HCT116 (cell line): ENCODE measurements at regions not wholly inside any gene's neighbourhood (a gene's known extent, or its start where the extent isn't known, plus 50 kb on each side); places are given as distances from the start of the nearest gene placed in this dataset.

Experiments
- ATAC-seq: fragments of 200-7000 bp; cut with Tn5 transposase; 2 replicates; pipeline ENCODE4 v1.9.1; 2020; ENCODE audit warnings: mild to moderate bottlenecking, moderate library complexity
- BruUV-seq: library from RNA; stranded (reverse); fragments of 400-500 nt; replicated peaks from 2 replicates; lab custom pipeline; 2021; lab: Mats Ljungman, UMichigan
- CTCF ChIA-PET: fragments of 300-600 bp; sonication (Branson Sonifier 250); formaldehyde crosslinking; loops from one replicate; lab custom pipeline; 2021; ENCODE audit warnings: antibody characterized with exemption; lab: Charles Lee
- POLR2A ChIA-PET: fragments of 300-600, 350-600 bp; sonication (Branson Sonifier 250); formaldehyde crosslinking; loops from one replicate; lab custom pipeline; 2021; ENCODE audit warnings: antibody characterized with exemption; lab: Charles Lee
- RAD21 ChIA-PET, 2 experiments: fragments of 300-600 bp; sonication (Branson Sonifier 250); formaldehyde crosslinking; loops; one replicate each; lab custom pipeline; 2023; ENCODE audit warnings: low total read pairs in 2 of 2; ENCODE audit not compliant: uncharacterized antibody in 2 of 2, unreplicated experiment in 2 of 2, low non-redundant PET in 1 of 2; lab: Charles Lee
- DNase-seq: peaks from one replicate; pipeline ENCODE4 v3.0.0-alpha.2; 2010; ENCODE audit warnings: low read depth, low spot score
- H2AFZ ChIP-seq: fragments of 200-600 bp; shearing (Covaris generic), sonication (generic); 2 replicates; pipeline ENCODE4 v1.6.1; 2017; ENCODE audit warnings: low read depth, mixed run types, mixed read lengths, antibody characterized with exemption, low read length; ENCODE audit not compliant: poor library complexity, severe bottlenecking
- H3K27ac ChIP-seq: 2 replicates; pipeline ENCODE4 v1.5.1; 2012; ENCODE audit warnings: low read depth, low read length
- H3K27me3 ChIP-seq: fragments of 200-600 bp; sonication (generic); 2 replicates; pipeline ENCODE4 v1.6.1; 2016; ENCODE audit warnings: mixed run types, low read length, mixed read lengths; ENCODE audit not compliant: insufficient read depth
- H3K36me3 ChIP-seq, 2 experiments: fragments of 200-500 bp in 1 of 2; fragments of 200-600 bp in 1 of 2; sonication (Bioruptor generic) in 1 of 2; sonication (generic) in 1 of 2; 2 replicates each; pipeline versions ENCODE4 v1.5.1 to v1.6.1; 2014 to 2016; ENCODE audit warnings: low read length in 2 of 2, inconsistent platforms in 1 of 2, mixed read lengths in 1 of 2, mixed run types in 1 of 2; ENCODE audit not compliant: insufficient read depth in 2 of 2, control insufficient read depth in 1 of 2
- H3K4me1 ChIP-seq, 2 experiments: fragments of 200-600 bp in 1 of 2; sonication (generic) in 1 of 2; 2 replicates each; pipeline versions ENCODE4 v1.5.1 to v1.6.1; 2012 to 2017; ENCODE audit warnings: low read length in 2 of 2, inconsistent platforms in 1 of 2, mild to moderate bottlenecking in 1 of 2, mixed read lengths in 1 of 2, mixed run types in 1 of 2, moderate library complexity in 1 of 2; ENCODE audit not compliant: insufficient read depth in 2 of 2, control insufficient read depth in 1 of 2
- H3K4me2 ChIP-seq: fragments of 200-600 bp; sonication (generic); 2 replicates; pipeline ENCODE4 v1.6.1; 2017; ENCODE audit warnings: mixed run types, low read length, mixed read lengths
- H3K4me3 ChIP-seq, 2 experiments: fragments of 200-600 bp in 1 of 2; sonication (generic) in 1 of 2; replicated peaks in 1 of 2; 2 replicates each; pipeline ENCODE4 v1.5.1; 2011 to 2016; ENCODE audit warnings: low read length in 2 of 2, control low read depth in 1 of 2, low read depth in 1 of 2, mild to moderate bottlenecking in 1 of 2, mixed read lengths in 1 of 2, mixed run types in 1 of 2
- H3K79me2 ChIP-seq: fragments of 200-600 bp; sonication (generic); 2 replicates; pipeline ENCODE4 v1.6.1; 2017; ENCODE audit warnings: mild to moderate bottlenecking, mixed run types, low read length, moderate library complexity, mixed read lengths; ENCODE audit not compliant: insufficient read depth
- H3K9ac ChIP-seq: fragments of 200-600 bp; sonication (generic); 2 replicates; pipeline ENCODE4 v1.6.1; 2016; ENCODE audit warnings: low read length, mixed read lengths
- H3K9me2 ChIP-seq: fragments of 200-600 bp; sonication (generic), shearing (Covaris generic); 2 replicates; pipeline ENCODE4 v1.6.1; 2017; ENCODE audit warnings: mixed run types, mild to moderate bottlenecking, moderate library complexity; ENCODE audit not compliant: insufficient read depth
- H3K9me3 ChIP-seq, 2 experiments: fragments of 200-500 bp in 1 of 2; fragments of 200-600 bp in 1 of 2; sonication (Bioruptor generic) in 1 of 2; sonication (generic) in 1 of 2; 2 replicates each; pipeline ENCODE4 v1.6.1; 2014 to 2017; ENCODE audit warnings: low read length in 2 of 2, mixed read lengths in 2 of 2, inconsistent platforms in 1 of 2, low read depth in 1 of 2, mild to moderate bottlenecking in 1 of 2, mixed run types in 1 of 2, moderate library complexity in 1 of 2; ENCODE audit not compliant: control insufficient read depth in 1 of 2, insufficient read depth in 1 of 2
- H4K20me1 ChIP-seq: fragments of 200-600 bp; sonication (generic), shearing (Covaris generic); 2 replicates; pipeline ENCODE4 v1.6.1; 2017; ENCODE audit warnings: mixed run types, mild to moderate bottlenecking, moderate library complexity; ENCODE audit not compliant: insufficient read depth
- CBX3 ChIP-seq: IDR thresholded peaks from 2 replicates; pipeline ENCODE4 v1.6.1; 2012; ENCODE audit warnings: low read depth
- EZH2 ChIP-seq: fragments of 200-600 bp; sonication (generic); IDR thresholded peaks from 2 replicates; pipeline ENCODE4 v1.6.1; 2017; ENCODE audit warnings: antibody characterized with exemption, mixed run types
- POLR2A ChIP-seq: IDR thresholded peaks from 2 replicates; pipeline ENCODE4 v1.7.0; 2011; ENCODE audit warnings: borderline replicate concordance; ENCODE audit not compliant: insufficient read depth, insufficient read length; ENCODE audit errors: extremely low read depth
- SP1 ChIP-seq: IDR thresholded peaks from 2 replicates; pipeline ENCODE4 v1.6.1; 2012; ENCODE audit warnings: low read depth
- SRF ChIP-seq: IDR thresholded peaks from 2 replicates; pipeline ENCODE4 v1.6.1; 2012; ENCODE audit warnings: low read depth
- ZBTB33 ChIP-seq: IDR thresholded peaks from 2 replicates; pipeline ENCODE4 v1.6.1; 2011; ENCODE audit warnings: mild to moderate bottlenecking, low read length, moderate library complexity; ENCODE audit not compliant: insufficient replicate concordance; ENCODE audit errors: extremely low read depth
- intact Hi-C: fragments of 100-400 bp; cut with micrococcal nuclease; formaldehyde crosslinking; loops from 2 replicates; pipeline ENCODE4 v1.10.0; 2022

GRCh38 chr1:168972887-168973286 is 133.6 kb upstream of the ATP1B1 start:
- RAD21 ChIA-PET = no interaction called here
- Histone ChIP-seq H4K20me1 (no peaks in the 10 kb centered on the region), H3K36me3 (no peaks in the 10 kb centered on the region), H3K4me1 (0 out of 4 replicates have a peak, but pooled peaks cover 0 to 3% of the 10 kb centered on the region in 2 experiments), H3K27me3 (no peaks in the 10 kb centered on the region), H3K4me2 (no peak overlapping the region), H3K9me2 (no peaks in the 10 kb centered on the region)
- no peak for ATAC-seq
- POLR2A ChIA-PET = no interaction called here
- no peak for TF ChIP-seq SP1
- TF ChIP-seq SRF = no peak
- TF ChIP-seq ZBTB33 = no peak
- TF ChIP-seq POLR2A = no peak
- TF ChIP-seq EZH2 = no peak
- TF ChIP-seq, all 23 proteins: peak for 0
- H2AFZ ChIP-seq = no peak overlapping the region
- H3K4me3 ChIP-seq = no peak overlapping the region
- intact Hi-C loops = no loop called here
- no peaks in the 10 kb centered on the region for H3K9me3 ChIP-seq
- DNase-seq = no peak
- no TSS peak for BruUV-seq
- no peaks in the 10 kb centered on the region for H3K79me2 ChIP-seq
- CTCF ChIA-PET = no interaction called here
- no peak overlapping the region for H3K9ac ChIP-seq
- H3K27ac ChIP-seq = no peak overlapping the region

- CTCF ChIA-PET = no interaction called here
- H3K4me2 ChIP-seq = no peak overlapping the region
These were observed 132.4 kb upstream of the ATP1B1 start for GRCh38 chr1:168974117-168974516.

More at GRCh38 chr1:168974117-168974516, 132.4 kb upstream of the ATP1B1 start:
- no peak for DNase-seq
- TF ChIP-seq CBX3 = no peak
- TF ChIP-seq, all 23 proteins: peak for 0
- Histone ChIP-seq H3K36me3 (no peaks in the 10 kb centered on the region), H4K20me1 (no peaks in the 10 kb centered on the region), H3K27ac (no peak overlapping the region), H3K9me3 (no peaks in the 10 kb centered on the region), H3K27me3 (no peaks in the 10 kb centered on the region), H3K9ac (no peak overlapping the region), H3K9me2 (no peaks in the 10 kb centered on the region), H3K4me3 (no peak overlapping the region), H3K79me2 (no peaks in the 10 kb centered on the region), H3K4me1 (0 out of 4 replicates have a peak, but pooled peaks cover 0 to 3% of the 10 kb centered on the region in 2 experiments), H2AFZ (no peak overlapping the region)
- POLR2A ChIA-PET = no interaction called here
- BruUV-seq = no TSS peak
- no peak for ATAC-seq
- RAD21 ChIA-PET = no interaction called here
- intact Hi-C loops = no loop called here
